ENCODE measurements at regions not wholly inside any gene's neighbourhood (a gene's known extent, or its start where the extent isn't known, plus 50 kb on each side); places are given as distances from the start of the nearest gene placed in this dataset.
"Not testable (repeated sequence)": the region's sequence is repeated elsewhere in the genome, so short reads cannot be mapped to it uniquely, and the experiment has no call there.

GRCh38 chr4:189734648-189735267 is 205.9 kb upstream of the FRG1 start:
- H3K4me3 ChIP-seq (ENCODE audit: control insufficient read depth, low read depth, low read length); DNase-seq (ENCODE audit: low read depth): not testable (repeated sequence)

- DNase-seq (ENCODE audit: low read depth); H3K4me3 ChIP-seq (ENCODE audit: control insufficient read depth, low read depth, low read length): not testable (repeated sequence)
Observed at GRCh38 chr4:189736656-189737055, 204.0 kb upstream of the FRG1 start.

- not testable (repeated sequence) for DNase-seq (ENCODE audit: low read depth); H3K4me3 ChIP-seq (ENCODE audit: control insufficient read depth, low read depth, low read length)
Observed at GRCh38 chr4:189740118-189740517, 200.6 kb upstream of the FRG1 start.

GRCh38 chr4:189740873-189741272 is 199.8 kb upstream of the FRG1 start:
- H3K4me3 ChIP-seq (ENCODE audit: control insufficient read depth, low read depth, low read length), result no peak overlapping the region

GRCh38 chr4:189753092-189753491 is 187.6 kb upstream of the FRG1 start:
- not testable (repeated sequence) for DNase-seq (ENCODE audit: low read depth); H3K4me3 ChIP-seq (ENCODE audit: control insufficient read depth, low read depth, low read length)

More at GRCh38 chr4:189740873-189741272, 199.8 kb upstream of the FRG1 start:
- TF ChIP-seq CTCF (IDR thresholded peaks at IDR 0.05; ENCODE audit: control insufficient read depth, insufficient read depth, low read depth, low read length, missing control alignments), result no peak
- DNase-seq (ENCODE audit: low read depth), result no peak

GRCh38 chr4:189763583-189763982 is 177.1 kb upstream of the FRG1 start:
- H3K4me3 ChIP-seq (ENCODE audit: control insufficient read depth, low read depth, low read length), result no peak overlapping the region
- DNase-seq (ENCODE audit: low read depth), result no peak
- TF ChIP-seq CTCF (IDR thresholded peaks at IDR 0.05; ENCODE audit: control insufficient read depth, insufficient read depth, low read depth, low read length, missing control alignments), result no peak

GRCh38 chr4:189765301-189765700 is 175.4 kb upstream of the FRG1 start:
- no peak for TF ChIP-seq CTCF (IDR thresholded peaks at IDR 0.05; ENCODE audit: control insufficient read depth, insufficient read depth, low read depth, low read length, missing control alignments)
- DNase-seq (ENCODE audit: low read depth), result no peak
- no peak overlapping the region for H3K4me3 ChIP-seq (ENCODE audit: control insufficient read depth, low read depth, low read length)

- no peak for TF ChIP-seq CTCF (IDR thresholded peaks at IDR 0.05; ENCODE audit: control insufficient read depth, insufficient read depth, low read depth, low read length, missing control alignments)
- no peak overlapping the region for H3K4me3 ChIP-seq (ENCODE audit: control insufficient read depth, low read depth, low read length)
- no peak for DNase-seq (ENCODE audit: low read depth)
Observed at GRCh38 chr4:189765736-189766135, 174.9 kb upstream of the FRG1 start.

- DNase-seq (ENCODE audit: low read depth), result no peak
- TF ChIP-seq CTCF (IDR thresholded peaks at IDR 0.05; ENCODE audit: control insufficient read depth, insufficient read depth, low read depth, low read length, missing control alignments), result no peak
- H3K4me3 ChIP-seq (ENCODE audit: control insufficient read depth, low read depth, low read length), result no peak overlapping the region
Observed at GRCh38 chr4:189767941-189768340, 172.7 kb upstream of the FRG1 start.

Data from AG09309 (cell line).